GM12873 (cell line): ENCODE measurements at regions not wholly inside any gene's neighbourhood (a gene's known extent, or its start where the extent isn't known, plus 50 kb on each side); places are given as distances from the start of the nearest gene placed in this dataset.

Experiments
- CTCF ChIP-seq: IDR thresholded peaks from 2 replicates; pipeline ENCODE4 v1.5.1; 2012; ENCODE audit warnings: low read depth, mild to moderate bottlenecking, moderate library complexity, low read length, control low read depth; ENCODE audit not compliant: insufficient read depth; ENCODE audit errors: missing control alignments

DNA sequence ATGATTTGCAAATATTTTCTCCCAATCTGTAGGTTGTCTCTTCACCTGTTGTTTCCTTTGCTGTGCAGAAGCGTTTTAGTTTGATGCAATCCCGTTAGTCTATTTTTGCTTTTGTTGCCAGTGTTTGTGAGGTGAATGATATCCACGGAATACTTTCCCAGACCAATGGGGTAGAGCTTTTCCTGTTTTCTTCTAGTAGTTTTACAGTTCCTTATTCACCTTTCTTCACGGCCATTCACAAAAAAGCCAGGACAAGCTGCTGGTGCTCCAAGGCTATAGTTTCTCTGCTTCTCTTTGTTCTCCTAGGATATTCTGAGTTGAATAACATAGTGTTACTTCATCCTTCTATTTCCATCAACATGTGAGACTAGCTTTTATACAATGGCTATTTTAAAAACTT is 98.7 kb downstream of the UTP18 start:
- no peak for TF ChIP-seq CTCF

- no peak for TF ChIP-seq CTCF
Measured at GRCh38 chr17:51362811-51363585, 102.7 kb downstream of the UTP18 start.

DNA sequence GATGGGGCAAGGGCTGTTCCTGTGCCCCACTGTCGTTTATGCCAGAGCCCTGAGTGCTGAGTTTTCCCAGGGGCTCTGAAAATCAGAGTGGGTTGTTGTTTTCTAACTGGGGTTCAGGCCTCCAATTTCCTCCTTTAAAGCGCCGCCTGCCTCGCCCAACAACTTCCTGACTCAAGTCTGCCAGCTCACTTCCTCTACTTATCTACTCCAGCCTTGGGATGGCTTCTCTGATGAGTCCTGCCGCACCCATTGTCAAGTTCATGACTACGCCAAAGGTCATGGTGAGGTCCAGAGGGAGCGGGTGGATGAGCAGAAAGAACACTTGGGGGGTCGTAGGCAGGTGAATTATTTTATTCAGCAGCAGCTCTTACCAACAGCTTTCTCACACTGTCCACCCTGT is 104.7 kb downstream of the UTP18 start:
- no peak for TF ChIP-seq CTCF

- TF ChIP-seq CTCF: no peak
Measured at GRCh38 chr17:51366866-51367265, 106.5 kb downstream of the UTP18 start.

DNA sequence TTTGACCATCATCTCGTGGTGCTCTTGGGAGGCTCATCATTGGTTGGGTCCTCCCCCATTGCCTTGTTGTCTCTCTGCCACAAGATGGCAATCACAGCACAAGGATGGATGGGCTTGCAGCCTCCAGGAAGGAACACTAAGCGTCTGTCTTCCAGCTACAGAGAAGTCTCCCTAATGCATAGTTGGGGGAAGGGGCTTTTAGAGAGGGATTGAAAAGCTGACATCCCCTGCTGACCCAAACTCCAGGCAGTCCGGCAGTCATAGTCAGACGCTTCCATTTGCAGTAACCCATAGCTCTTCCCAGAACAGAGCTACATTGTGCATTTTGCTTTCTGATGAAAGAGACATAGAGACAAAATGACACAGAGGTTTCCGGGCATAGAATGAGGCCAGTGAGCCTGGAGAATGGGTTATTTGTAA is 111.4 kb downstream of the UTP18 start:
- peak; percentile 77 for TF ChIP-seq CTCF

- TF ChIP-seq CTCF: no peak
Measured at GRCh38 chr17:51372345-51373004, 112.1 kb downstream of the UTP18 start.

GRCh38 chr17:51373489-51374152 is 113.3 kb downstream of the UTP18 start:
- no peak for TF ChIP-seq CTCF
